Transverse colon (tissue), 4 donors: ENCODE measurements at regions not wholly inside any gene's neighbourhood (a gene's known extent, or its start where the extent isn't known, plus 50 kb on each side); places are given as distances from the start of the nearest gene placed in this dataset.

ENCODE experiments used
- POLR2A ChIP-seq: fragments of 450-650 bp; IDR thresholded peaks from one replicate; pipeline ENCODE4 v1.6.1; 2016; ENCODE audit warnings: antibody characterized with exemption, mild to moderate bottlenecking, moderate library complexity
- POLR2AphosphoS5 ChIP-seq, 3 donors: sonication (generic); formaldehyde crosslinking; IDR thresholded peaks; one replicate each; pipeline ENCODE4 v1.6.1; 2016; ENCODE audit warnings: antibody characterized with exemption in 3 of 3
- TF ChIP-seq, protein P1 (sequence below), 5 experiments: fragments of 200-600 bp in 3 of 5; fragments of 450-650 bp in 2 of 5; sonication (generic) in 3 of 5; IDR thresholded peaks; 1 replicate in 2 of 5; 2 replicates in 3 of 5; pipeline ENCODE4 v1.5.1; 2016 to 2017; ENCODE audit warnings: antibody characterized with exemption in 5 of 5, inconsistent platforms in 3 of 5, mild to moderate bottlenecking in 2 of 5, moderate library complexity in 1 of 5

- no peak for TF ChIP-seq POLR2A
- TF ChIP-seq, protein P1, sequence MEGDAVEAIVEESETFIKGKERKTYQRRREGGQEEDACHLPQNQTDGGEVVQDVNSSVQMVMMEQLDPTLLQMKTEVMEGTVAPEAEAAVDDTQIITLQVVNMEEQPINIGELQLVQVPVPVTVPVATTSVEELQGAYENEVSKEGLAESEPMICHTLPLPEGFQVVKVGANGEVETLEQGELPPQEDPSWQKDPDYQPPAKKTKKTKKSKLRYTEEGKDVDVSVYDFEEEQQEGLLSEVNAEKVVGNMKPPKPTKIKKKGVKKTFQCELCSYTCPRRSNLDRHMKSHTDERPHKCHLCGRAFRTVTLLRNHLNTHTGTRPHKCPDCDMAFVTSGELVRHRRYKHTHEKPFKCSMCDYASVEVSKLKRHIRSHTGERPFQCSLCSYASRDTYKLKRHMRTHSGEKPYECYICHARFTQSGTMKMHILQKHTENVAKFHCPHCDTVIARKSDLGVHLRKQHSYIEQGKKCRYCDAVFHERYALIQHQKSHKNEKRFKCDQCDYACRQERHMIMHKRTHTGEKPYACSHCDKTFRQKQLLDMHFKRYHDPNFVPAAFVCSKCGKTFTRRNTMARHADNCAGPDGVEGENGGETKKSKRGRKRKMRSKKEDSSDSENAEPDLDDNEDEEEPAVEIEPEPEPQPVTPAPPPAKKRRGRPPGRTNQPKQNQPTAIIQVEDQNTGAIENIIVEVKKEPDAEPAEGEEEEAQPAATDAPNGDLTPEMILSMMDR (IDR thresholded peaks at IDR 0.05): no peak
- TF ChIP-seq POLR2AphosphoS5 (IDR thresholded peaks at IDR 0.05): no peak
Measured at GRCh38 chr6:106787327-106788196, 158.2 kb downstream of the QRSL1 start.
